WTC11 (cell line): ENCODE measurements at regions not wholly inside any gene's neighbourhood (a gene's known extent, or its start where the extent isn't known, plus 50 kb on each side); places are given as distances from the start of the nearest gene placed in this dataset.

Experiments
- ATF1 ChIP-seq: sonication (generic); formaldehyde crosslinking; IDR thresholded peaks from 2 replicates; pipeline ENCODE4 v1.8.1; 2023; ENCODE audit warnings: mild to moderate bottlenecking, moderate library complexity, missing genetic modification reagents
- ELF4 ChIP-seq: sonication (generic); formaldehyde crosslinking; IDR thresholded peaks from 2 replicates; pipeline ENCODE4 v1.8.1; 2022; ENCODE audit warnings: low read depth, mild to moderate bottlenecking, moderate library complexity, missing genetic modification reagents
- JAZF1 ChIP-seq: fragments of 250-450 bp; sonication (Bioruptor Pico); IDR thresholded peaks from 2 replicates; pipeline ENCODE4 v1.9.0; 2021; ENCODE audit warnings: moderate library complexity, mild to moderate bottlenecking, inconsistent platforms
- TF ChIP-seq, protein P1 (sequence below): fragments of 200-600 bp; IDR thresholded peaks from 2 replicates; pipeline ENCODE4 v1.8.0; 2022; ENCODE audit warnings: antibody characterized with exemption

DNA sequence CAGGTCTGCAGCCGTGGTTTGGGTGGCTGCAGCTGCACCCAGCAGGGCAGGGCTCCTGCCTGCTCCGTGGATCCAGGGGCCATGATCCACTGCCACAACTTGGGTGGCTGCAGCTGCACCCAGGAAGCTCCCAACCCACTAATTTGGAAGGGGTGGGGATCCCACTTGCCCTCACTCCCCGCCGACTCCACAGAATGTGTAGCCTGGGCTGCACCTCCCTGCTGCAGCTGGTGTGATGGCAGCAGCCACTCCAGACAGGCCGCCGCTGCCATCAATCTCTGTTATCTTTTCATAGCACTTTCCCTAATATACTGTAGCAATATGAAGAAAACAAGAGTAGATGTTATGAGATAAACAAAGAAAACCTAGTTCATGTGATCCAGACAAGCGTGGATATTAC lies 137.8 kb upstream of the CNTN3 start:
- TF ChIP-seq ATF1: no peak
- TF ChIP-seq, protein P1, sequence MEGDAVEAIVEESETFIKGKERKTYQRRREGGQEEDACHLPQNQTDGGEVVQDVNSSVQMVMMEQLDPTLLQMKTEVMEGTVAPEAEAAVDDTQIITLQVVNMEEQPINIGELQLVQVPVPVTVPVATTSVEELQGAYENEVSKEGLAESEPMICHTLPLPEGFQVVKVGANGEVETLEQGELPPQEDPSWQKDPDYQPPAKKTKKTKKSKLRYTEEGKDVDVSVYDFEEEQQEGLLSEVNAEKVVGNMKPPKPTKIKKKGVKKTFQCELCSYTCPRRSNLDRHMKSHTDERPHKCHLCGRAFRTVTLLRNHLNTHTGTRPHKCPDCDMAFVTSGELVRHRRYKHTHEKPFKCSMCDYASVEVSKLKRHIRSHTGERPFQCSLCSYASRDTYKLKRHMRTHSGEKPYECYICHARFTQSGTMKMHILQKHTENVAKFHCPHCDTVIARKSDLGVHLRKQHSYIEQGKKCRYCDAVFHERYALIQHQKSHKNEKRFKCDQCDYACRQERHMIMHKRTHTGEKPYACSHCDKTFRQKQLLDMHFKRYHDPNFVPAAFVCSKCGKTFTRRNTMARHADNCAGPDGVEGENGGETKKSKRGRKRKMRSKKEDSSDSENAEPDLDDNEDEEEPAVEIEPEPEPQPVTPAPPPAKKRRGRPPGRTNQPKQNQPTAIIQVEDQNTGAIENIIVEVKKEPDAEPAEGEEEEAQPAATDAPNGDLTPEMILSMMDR: no peak
- no peak for TF ChIP-seq JAZF1 (CRISPR knock-in tag)
- no peak for TF ChIP-seq ELF4
